Stimulated activated CD8-positive, alpha-beta memory T cell treated with anti-CD3 and anti-CD28 coated beads, Interleukin-15, amount 100 ng/mL, for 4 hours (primary cell): ENCODE measurements at regions not wholly inside any gene's neighbourhood (a gene's known extent, or its start where the extent isn't known, plus 50 kb on each side); places are given as distances from the start of the nearest gene placed in this dataset.

Experiments
- DNase-seq, 2 donors: peaks; one replicate each; pipeline ENCODE4 v3.0.0-alpha.2; 2020; ENCODE audit warnings: low read depth in 2 of 2

DNA sequence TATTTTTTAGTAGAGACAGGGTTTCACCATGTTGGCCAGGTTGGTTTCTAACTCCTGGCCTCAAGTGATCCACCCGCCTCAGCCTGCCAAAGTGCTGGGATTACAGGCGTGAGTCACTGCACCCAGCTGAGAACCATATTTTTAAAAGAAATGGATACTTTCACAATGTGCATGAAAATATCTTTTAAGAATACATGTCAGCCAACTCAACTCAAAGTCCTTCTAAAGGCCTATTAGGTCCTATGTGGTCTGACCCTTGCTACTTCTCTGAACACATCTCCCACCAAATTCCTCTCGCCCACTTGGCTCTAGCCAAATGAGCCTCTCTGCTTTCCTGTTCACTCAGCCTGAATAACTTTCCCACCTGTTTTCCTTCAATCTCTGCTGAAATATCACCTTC lies 119.6 kb downstream of the MTX2 start:
- no peak for DNase-seq

DNA sequence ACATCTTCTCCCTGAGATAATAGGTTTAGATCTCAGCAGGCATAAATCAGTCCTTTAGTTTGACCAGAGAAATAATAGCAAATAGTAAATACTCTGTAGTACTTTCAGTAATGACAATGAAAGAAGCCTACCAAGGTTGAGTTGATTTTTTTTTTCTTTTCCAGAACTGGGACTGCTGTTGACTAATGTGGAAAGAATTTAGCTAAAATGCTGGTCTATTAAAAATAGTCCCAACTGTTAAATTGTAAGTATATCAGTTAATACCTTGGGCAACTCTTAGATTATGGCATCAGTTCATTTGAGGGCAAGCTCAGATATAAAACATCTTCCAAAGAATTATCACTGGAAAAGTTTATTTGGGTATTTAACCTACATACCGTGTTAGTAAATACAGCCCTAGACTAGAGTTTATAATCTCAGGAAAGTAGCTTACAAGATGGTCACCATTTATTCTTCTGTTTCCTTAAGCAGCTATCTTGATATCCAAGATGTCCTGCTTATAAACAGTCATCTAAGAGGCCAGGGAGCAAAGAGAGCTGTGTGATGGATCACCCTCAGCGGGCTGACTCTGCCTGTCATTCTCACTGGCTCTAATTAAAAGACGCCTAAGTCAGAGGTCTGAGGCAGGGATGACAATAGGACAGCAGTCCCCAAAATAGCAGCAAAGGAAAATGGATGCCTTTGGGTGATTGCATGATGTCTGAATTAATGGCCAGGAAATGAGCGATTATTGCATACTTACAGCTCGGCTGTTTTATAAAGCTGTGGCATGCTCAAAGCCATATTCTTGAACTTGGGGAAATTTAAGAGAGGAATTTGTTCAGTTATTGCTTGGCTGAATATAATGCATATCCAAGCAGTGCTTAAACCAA lies 121.3 kb downstream of the MTX2 start:
- DNase-seq, result no peak

DNA sequence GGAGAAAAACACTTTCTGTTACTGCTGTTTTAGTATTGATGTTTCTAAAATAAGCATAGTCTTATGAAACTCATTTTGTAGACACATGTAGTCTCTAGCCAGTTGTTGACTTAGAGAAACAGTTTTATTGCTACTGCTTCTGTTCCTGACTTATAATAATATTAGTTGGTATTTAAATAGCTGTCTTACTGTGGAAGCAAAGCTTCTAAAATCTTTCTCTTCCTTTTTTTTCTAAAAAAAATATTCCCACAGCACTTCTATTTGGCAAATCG lies 121.8 kb downstream of the MTX2 start:
- no peak for DNase-seq

DNA sequence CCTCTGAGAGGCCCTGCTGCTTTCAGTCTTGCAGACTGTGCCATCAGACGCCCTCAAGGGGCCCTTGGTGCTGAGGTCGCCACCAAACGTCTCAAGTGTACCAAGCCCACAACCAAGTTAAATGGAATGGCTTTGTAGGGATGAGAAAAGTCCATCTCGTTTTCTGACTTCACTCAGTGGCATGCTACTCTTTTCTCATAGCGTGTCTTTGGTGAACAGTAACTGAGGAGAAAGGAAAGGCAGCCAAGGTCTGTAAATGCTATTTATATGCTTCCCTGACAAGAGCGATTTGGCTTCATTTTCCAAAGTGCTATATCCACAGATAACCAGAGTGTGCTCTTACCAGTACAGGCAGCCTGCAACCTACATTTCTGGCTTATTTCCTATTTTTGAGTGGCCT lies 123.0 kb downstream of the MTX2 start:
- DNase-seq, result no peak

DNA sequence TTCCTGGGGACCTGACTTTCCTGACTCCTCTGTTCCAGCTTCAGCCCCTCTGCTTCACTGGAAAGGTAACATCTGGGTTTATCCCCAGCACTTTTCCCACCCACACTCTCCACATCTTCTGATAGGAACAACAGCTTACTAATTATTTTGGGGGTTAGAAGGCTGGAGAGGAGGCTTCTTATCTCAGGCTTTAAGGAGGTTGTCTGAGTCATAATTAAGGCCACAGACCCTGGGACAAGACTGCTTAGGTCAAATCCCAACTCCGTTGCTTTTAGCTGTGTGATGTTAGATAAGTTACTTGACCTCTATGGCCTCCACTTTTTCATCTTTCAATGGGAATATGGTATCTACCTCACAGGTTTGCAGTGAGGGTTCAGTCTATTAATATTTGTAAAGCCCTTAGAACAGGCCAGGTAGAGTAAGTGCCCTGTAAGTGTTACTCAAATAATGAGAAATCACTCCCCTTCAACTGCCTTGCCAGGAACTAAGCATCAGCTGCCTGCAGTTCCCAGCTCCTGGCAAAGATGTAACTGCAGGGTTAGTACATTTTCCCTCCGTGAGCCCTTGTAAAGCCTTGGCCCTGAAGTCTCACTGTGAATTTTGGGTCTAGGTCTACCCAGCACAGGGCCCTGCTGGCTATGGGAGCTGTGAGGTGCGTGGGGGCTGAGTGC lies 123.6 kb downstream of the MTX2 start:
- DNase-seq, result no peak

DNA sequence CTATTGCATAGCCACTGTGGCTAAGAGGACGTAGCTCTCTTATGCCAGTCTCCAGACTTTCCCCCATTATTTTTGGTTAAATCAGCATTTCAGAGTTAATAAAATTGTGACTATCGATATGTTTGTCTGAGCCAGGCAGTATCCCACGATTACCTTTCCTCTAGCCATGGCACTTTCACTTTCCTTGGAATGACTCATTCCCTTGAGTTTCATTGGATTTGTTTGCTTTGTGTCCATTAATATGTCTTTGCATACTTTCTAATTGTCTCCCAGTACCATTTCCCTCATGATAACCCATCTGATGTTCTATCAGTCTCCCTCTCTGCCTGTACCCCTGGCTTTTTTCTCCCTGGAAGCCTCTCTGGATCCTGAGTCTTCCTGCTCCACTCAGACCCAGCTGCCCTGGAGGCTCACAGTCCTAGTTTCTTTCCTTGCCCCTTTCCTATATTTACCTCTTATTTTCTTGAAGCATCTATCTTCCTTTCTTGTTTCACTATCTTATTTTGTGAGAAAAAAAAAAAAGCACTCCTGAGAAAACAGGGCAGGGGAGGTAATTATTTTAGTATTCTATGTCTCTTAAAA lies 126.1 kb downstream of the MTX2 start:
- no peak for DNase-seq

DNA sequence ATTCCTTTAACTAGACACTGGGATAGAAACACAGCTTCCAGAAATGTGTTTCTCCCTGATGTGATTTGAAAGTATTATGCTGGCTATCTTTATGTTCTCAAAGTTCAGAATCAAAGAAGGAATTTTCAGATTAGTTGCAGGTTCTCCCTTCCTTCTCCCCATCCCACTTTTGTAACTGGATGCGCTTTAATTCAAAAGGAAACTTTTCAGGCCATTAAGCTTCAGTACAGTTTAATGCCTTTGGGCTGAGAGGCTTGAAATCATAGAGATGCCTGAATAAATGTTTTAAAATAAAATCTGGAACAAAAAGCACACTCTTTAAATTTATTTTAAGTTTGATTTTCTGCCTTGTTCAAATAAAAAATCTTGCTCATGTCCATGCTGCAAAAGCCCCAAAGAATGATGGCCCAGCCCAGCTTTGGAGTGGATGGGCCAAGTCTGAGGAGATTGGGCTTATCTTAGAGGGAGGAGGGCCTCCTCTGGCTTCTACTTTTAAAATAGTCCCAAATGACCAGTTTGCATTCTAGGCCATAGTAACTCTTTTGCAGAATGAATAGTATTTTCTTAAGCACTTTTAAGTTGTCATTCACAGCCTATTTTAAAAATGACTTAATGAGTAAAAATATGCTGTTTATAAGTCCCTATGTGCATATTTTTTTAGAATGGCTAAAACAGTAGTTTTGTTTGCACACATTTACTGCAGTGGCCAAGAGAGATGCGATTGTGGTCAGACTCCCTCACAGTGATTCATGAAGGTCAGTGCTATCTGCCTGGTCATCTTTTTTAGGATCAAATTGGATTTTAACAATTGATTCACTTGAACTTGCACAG lies 129.2 kb downstream of the MTX2 start:
- no peak for DNase-seq

DNA sequence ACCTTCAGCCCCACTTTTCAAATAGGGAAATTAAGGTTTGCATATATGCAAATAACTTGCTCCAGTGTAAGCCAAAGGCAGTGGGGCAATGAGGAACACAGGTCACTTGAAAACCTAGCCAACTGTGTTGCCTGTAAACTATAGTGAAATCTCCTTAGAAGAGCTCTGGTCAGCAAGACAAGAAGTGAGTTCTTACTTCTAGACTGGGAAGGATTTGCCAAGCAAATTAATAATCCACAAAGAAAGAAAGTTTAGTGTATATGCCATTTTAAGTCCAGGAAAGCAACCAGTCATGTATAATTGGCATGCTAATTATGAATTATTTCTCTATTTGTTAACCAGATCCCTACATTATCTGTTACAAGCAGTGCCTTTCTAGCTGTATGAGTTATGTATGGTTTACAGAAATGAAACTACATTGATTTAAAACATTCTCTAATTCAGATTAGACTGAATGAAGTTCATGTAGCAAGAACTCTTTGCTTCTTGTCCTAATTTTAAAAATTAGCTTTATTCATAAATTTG lies 129.9 kb downstream of the MTX2 start:
- DNase-seq, result no peak

DNA sequence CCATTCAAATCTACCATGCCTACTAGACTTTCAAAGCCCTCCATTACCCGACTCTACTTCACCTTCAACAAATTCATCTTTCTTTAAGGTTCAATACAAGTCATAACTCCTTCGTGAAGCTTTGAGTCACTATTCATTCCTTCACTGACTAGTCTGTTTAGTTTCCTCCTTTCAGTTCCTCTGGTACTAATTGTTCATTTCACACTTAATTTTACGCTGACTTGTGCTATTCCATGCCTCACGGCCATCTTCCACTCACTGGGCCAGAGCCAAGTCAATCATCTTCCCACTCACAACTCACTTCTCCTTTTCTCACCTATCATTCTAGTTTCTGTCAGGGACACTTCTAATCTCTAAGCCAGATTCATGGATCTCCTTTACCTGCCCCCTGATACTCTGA lies 136.2 kb downstream of the MTX2 start:
- DNase-seq, result no peak

DNA sequence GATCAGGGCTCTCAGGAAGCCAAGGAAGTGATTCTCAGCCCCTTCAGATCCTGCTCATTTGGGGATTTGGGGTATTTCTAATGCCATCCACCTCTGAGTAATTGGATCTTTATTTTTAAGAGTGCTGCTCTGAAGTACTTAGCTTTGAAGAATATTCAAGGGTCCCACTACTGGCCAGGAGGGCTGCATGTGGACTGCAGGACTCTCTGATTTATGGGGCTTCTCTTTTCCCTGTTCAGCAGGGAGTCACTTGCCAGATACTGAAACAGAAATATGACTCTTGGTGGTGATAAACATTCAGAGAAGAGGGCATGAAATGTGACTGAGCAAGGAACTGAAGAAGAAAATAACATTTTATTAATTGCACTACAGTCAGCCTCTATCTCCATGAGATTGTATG lies 138.5 kb downstream of the MTX2 start:
- DNase-seq, result no peak

DNA sequence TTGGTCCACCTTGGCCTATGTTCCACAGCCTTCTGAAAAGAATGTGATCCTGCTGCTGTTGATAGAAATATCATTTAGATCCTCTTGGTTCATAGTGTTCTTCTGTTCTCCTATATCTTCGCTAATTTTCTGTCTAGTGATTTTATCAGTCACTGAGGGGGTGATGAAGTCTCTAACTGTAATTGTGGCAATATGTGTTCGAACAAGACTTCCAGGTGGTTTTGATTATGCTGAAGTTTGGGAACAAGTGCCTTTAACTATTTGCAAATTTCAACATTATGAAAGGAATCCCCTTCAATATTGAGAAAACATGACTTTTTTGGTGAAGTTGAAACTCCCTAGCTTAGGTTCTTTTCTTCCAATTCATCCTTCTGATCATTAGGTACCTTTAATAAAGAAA lies 140.4 kb downstream of the MTX2 start:
- no peak for DNase-seq

DNA sequence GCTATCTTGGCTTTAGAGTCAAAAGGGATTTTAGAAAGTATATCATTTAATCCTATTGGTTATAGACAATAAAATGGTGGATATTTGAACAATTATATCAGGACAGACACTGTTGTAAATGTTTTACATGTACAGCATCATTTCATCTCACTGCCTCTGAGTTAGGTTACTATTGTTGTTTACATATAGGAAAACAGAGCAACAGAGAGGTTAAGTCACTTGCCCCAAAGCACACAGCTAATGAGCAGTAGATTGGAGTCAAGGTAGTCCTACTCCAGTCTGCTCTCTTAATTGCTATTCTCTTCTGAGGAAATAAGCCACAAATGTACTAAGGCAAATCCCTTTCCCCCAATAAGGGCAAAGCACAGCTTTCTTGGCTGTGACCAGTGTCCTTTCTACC lies 142.9 kb downstream of the MTX2 start:
- no peak for DNase-seq

DNA sequence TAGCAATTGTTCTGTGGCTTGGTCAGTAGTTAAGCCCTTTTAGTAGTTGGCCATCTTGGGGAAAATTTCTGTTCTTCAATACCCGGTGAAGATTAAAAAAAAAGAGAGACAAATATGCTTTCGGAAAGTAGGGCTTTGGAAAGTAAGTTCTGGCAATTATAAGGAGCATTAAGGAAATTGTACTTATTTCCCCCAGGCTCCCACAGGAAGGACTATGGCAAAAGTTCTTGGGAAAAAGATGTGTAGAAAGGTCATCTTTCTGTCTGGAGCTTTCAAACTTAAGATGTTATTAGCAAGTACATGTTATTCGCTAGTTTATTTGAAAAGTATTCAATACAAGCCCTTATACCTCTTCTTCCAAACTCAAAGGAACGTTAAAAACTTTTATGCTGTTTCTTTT lies 144.5 kb downstream of the MTX2 start:
- DNase-seq, result no peak

DNA sequence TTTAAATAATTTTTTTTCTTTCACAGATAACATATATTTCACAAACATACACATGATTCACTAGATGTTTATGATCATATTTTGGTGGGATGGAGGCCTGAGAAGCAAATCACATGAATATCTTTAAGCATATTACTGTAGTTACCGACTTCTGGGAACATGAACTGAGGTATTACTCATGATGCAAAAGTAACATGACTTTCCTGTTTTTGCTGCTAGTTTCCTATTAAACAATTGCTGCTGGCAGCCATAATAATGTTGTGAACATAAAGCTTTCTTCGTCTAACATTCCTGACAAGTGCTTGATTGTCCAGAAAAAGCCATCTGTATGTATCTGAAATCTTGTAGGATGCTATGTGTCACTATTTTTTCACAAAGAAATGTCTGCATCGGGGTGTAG lies 145.4 kb downstream of the MTX2 start:
- DNase-seq, result no peak

DNA sequence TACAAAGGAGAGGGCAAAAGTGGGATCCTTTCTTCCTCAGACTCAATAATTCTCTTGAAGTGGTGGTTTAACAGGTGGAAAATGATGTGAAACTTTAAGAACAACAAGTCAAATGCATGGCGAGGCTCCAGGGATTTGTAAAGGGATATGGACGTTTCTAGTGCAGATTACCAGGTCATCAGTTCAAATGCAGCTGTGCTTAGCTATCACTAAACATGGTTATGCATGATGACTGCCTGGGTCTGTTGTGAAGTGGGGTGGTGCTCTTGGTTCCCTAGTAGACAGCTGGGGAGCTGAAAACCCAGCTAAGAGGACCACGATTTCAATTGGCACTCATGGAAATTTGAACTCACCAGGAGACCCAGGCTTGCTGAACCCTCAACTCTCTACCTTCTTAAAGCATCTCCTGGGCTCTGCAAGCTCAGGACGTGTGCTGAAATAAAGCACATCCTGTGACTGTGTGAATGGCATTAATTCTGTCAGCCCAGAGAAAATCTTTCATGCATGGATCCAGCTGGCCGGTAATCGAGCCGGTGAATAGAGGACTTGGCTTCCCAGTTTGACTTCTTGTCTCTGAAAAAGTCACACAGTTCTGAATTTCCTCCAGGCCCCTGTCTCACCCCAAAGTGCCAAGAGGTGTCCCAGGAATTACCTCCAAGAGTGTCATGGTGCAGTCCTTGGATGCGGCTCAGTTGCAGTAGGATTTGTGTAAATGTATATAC lies 146.1 kb downstream of the MTX2 start:
- no peak for DNase-seq

DNA sequence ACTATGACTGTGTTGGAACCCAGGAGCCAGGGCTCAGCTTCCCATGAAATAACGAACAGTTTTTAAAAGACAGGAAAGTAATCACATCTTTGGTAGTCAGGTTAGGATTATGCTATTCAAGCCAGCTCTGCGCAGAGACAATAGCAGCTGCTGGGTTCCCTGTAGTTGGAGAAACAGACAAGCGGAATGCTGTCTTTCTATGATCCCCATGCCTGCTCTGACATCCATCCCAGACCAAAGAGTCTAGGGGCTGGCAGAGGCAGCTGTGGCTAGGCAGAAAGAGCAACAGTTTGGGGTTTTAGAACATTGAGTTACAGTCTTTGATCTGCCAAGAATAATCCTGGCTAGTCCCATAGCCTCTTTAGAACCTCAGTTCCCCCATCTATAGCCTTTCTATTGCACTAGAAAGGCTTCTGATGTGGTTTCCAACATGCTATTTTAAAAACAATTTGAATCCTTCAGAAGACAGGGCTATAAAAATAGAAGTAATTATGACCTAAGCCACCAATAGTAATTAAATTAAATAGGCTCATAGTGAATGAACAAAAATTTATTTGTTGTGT lies 146.8 kb downstream of the MTX2 start:
- no peak for DNase-seq

DNA sequence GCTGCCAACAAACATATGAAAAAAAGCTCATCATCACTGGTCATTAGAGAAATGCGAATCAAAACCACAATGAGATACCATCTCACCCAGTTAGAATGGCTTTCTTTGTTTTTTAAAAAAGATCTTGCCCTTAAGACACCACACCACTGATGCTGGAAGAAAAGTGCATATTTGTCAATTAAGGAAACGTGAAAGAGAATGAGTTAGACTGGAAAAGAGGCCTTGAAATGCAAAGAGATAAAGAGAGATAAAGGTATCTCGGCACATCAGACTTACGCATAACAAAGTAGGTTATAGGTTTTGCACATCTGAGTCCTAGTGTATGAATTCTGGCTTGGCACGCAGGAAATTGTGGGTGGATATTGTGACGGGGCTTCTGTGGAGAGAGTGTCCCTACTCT lies 149.5 kb downstream of the MTX2 start:
- DNase-seq, result no peak

DNA sequence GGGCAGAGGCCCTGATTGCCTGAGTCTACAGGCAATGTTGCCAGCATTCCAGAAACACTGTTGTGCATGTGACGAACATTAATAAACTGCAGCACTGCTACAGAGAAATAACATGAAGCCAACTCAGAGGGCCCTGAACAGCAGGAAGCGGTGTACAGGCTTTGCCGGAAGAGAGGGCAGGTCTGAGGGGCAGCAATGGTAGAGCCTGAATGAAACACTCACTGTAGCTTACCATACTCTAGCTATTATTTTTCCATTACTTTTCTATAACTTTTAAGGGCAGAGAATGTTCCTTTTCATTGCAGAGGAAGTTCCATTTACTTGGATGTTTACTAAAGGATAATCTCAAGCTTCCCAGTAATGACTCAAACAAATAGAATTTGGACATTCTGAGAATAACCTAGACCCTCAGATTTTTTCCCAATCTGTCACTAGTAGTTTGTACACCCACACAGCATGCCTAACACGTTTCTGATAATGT lies 150.4 kb downstream of the MTX2 start:
- no peak for DNase-seq

DNA sequence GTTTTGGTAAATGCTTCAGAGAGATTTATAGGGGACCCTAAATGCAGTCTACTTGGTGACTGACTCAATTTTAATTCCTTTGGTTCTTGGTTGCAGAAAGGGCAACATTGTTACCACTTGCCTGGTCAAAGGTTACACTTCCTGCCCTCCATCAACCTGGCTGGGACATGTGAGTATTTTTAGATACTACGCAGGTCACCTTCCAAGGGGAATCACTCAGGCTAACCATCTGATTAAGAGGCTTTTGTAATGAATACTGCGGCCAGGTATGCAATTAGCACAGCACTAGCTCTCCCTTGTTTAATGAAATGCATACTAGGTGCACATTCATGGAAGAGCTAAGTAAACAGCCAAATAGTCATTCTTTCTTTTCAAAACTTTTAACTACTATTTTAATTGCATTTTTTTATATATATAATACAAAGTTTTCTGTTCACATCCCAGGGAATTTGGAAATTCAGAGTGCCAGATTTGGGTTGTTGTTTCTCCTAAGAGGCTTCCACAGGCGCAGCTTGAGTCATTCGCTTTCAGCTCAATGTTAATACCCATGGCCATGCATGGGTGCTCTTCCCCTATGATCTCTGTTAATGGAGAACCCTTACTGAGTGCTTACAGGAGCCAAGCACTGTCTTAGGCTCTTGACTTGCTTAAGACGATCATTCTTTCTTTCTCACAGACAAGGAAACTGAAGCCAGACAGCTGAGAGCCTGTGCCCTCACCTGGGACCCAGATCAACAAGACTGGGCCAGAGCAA lies 152.2 kb downstream of the MTX2 start:
- no peak for DNase-seq

DNA sequence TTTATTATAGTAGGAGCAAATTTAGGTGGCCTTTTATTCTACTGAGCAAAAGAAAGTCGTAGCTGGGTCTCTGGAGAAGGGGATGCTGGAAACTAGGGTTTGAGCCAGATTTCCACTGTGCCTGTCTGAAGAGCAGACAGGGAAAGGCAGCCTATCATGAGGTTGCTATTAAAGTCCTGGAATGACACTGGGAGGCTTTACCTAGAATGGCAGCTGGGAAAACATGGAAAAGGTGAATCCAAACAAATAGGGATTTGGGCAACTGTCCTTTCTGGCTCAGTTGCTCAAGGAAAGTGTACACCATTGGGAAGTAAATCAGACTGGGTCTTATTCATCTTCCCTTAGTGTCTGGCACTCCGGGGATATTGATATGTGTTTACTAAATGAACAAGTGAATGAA lies 154.6 kb downstream of the MTX2 start:
- DNase-seq, result no peak
